Right atrium auricular region (tissue), 2 donors: ENCODE measurements at regions not wholly inside any gene's neighbourhood (a gene's known extent, or its start where the extent isn't known, plus 50 kb on each side); places are given as distances from the start of the nearest gene placed in this dataset.

Experiments
- DNase-seq: peaks from one replicate; pipeline ENCODE4 v3.0.0-alpha.2; 2019; ENCODE audit warnings: low spot score
- H3K27ac ChIP-seq, 2 donors: fragments of 200-600 bp; sonication (generic); 1 replicate in 1 of 2; 2 replicates in 1 of 2; pipeline ENCODE4 v1.5.1; 2016 to 2019
- H3K27me3 ChIP-seq, 2 donors: fragments of 200-600 bp; sonication (generic); one replicate each; pipeline versions ENCODE4 v1.5.1 to v1.6.0; 2017 to 2019
- H3K36me3 ChIP-seq: fragments of 200-600 bp; sonication (generic); one replicate; pipeline ENCODE4 v1.5.1; 2016
- H3K4me1 ChIP-seq, 2 donors: fragments of 200-600 bp; sonication (generic); one replicate each; pipeline versions ENCODE4 v1.5.1 to v1.6.0; 2017 to 2019
- H3K4me3 ChIP-seq, 2 donors: fragments of 200-600 bp; sonication (generic); 1 replicate in 1 of 2; 2 replicates in 1 of 2; pipeline ENCODE4 v1.5.1; 2017 to 2019; ENCODE audit warnings: mild to moderate bottlenecking in 1 of 2, moderate library complexity in 1 of 2
- H3K9me3 ChIP-seq, 2 donors: fragments of 200-600 bp; sonication (generic); one replicate each; pipeline ENCODE4 v1.5.1; 2019
- CTCF ChIP-seq, 2 donors: fragments of 200-600 bp; sonication (generic); IDR thresholded peaks; one replicate each; pipeline ENCODE4 v1.5.1; 2019; ENCODE audit warnings: antibody characterized with exemption in 2 of 2

GRCh38 chr16:26727848-26728247, 338.9 kb upstream of the C16orf82 start:
- no peak overlapping the region for H3K4me3 ChIP-seq
- no peaks in the 10 kb centered on the region for H3K4me1 ChIP-seq
- H3K36me3 ChIP-seq = no peaks in the 10 kb centered on the region
- no peak overlapping the region for H3K27ac ChIP-seq
- TF ChIP-seq CTCF (IDR thresholded peaks at IDR 0.05) = no peak
- no peak for DNase-seq
- H3K27me3 ChIP-seq = no peaks in the 10 kb centered on the region
- no peaks in the 10 kb centered on the region for H3K9me3 ChIP-seq

DNA sequence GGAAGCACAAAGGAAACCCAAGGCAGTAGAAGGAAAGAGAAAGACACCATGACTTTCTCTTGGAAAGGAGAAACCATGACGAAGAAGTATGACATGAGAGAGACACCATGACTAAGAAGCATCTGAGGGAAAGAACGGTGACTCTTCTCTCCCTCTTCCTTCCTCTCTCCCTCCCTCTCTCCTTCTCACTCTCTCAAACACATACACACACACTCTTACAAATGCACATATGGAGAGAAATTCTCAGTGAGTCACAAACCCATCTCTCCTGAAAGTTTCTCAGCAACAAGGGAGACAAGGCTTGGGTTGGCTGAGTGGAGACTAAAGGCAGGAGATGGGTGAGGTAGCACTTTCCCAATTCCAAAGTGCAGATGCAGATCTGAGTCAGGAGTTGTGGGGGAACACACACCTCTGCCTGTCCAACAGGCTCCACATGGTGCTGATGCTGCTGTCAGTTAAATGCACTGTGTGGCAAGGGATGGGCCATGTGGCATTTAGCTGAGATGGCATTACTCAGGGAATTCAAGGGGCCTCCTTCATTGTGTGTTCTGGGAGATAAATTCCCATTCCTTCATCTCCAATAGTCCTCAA, 336.7 kb upstream of the C16orf82 start:
- Histone ChIP-seq H3K27me3 (no peaks in the 10 kb centered on the region), H3K4me3 (no peak overlapping the region), H3K27ac (no peak overlapping the region), H3K9me3 (no peaks in the 10 kb centered on the region), H3K4me1 (no peaks in the 10 kb centered on the region), H3K36me3 (no peaks in the 10 kb centered on the region)
- no peak for DNase-seq
- TF ChIP-seq CTCF (IDR thresholded peaks at IDR 0.05) = no peak

- no peaks in the 10 kb centered on the region for H3K27me3 ChIP-seq
- TF ChIP-seq CTCF (IDR thresholded peaks at IDR 0.05) = no peak
- no peak for DNase-seq
These were observed 335.0 kb upstream of the C16orf82 start for GRCh38 chr16:26731729-26732128.

DNA sequence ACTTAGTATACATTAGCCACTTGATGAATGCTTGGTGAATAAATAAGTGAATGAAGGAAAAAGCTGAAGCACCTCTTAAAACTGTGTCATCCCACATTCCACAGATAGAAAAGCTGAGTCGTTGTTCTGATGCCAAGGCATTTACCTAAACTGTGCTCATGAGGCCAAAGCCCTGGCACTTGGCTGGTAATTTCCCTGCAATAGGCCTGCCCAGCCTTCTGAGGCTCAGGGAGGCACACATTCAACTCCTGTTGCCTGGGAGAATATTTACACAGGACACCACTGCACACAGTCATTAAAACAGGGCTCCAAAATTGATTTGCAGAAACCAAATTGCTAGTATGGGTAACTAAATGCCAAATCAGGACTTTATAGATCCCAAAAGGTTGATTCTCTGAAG, 333.0 kb upstream of the C16orf82 start:
- no peak overlapping the region for H3K27ac ChIP-seq
- DNase-seq = no peak
- H3K4me3 ChIP-seq = no peak overlapping the region
- no peak for TF ChIP-seq CTCF (IDR thresholded peaks at IDR 0.05)
- no peaks in the 10 kb centered on the region for H3K9me3 ChIP-seq
- H3K4me1 ChIP-seq = no peaks in the 10 kb centered on the region
- no peaks in the 10 kb centered on the region for H3K27me3 ChIP-seq
- no peaks in the 10 kb centered on the region for H3K36me3 ChIP-seq

More at GRCh38 chr16:26731729-26732128, 335.0 kb upstream of the C16orf82 start:
- Histone ChIP-seq H3K9me3 (no peaks in the 10 kb centered on the region), H3K27ac (no peak overlapping the region), H3K36me3 (no peaks in the 10 kb centered on the region), H3K4me3 (no peak overlapping the region), H3K4me1 (no peaks in the 10 kb centered on the region)

DNA sequence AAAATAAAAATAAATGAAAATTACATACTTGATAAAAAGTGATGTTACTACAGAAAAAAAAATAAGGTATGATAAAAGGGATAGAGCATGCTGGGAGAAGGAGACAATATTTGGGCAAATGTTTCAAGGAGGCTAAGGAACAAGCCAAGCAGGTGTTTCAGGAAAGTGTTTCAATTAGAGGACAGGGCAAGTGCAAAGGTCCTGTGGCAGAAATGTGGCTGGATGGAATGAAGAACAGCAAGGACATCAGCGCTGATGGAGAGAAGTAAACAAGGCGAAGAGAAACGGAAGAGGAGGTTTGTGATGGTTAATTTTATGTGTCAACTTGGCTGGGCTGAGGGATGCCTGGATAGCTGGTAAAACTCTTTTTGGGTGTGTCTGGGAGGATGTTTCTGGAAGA, 331.2 kb upstream of the C16orf82 start:
- Histone ChIP-seq H3K9me3 (no peaks in the 10 kb centered on the region), H3K4me3 (no peak overlapping the region), H3K27ac (no peak overlapping the region), H3K27me3 (no peaks in the 10 kb centered on the region), H3K36me3 (no peaks in the 10 kb centered on the region), H3K4me1 (no peaks in the 10 kb centered on the region)
- no peak for DNase-seq
- TF ChIP-seq CTCF (IDR thresholded peaks at IDR 0.05) = no peak

- Histone ChIP-seq H3K27me3 (no peaks in the 10 kb centered on the region), H3K4me1 (no peaks in the 10 kb centered on the region), H3K4me3 (no peak overlapping the region), H3K9me3 (no peaks in the 10 kb centered on the region), H3K27ac (no peak overlapping the region), H3K36me3 (no peaks in the 10 kb centered on the region)
- no peak for TF ChIP-seq CTCF (IDR thresholded peaks at IDR 0.05)
- no peak for DNase-seq
These were observed 330.6 kb upstream of the C16orf82 start for GRCh38 chr16:26736084-26736483.
